GM12874 (cell line): ENCODE measurements at regions not wholly inside any gene's neighbourhood (a gene's known extent, or its start where the extent isn't known, plus 50 kb on each side); places are given as distances from the start of the nearest gene placed in this dataset.

ENCODE experiments used
- CTCF ChIP-seq: IDR thresholded peaks from 2 replicates; pipeline ENCODE4 v1.5.1; 2011; ENCODE audit warnings: low read depth, mild to moderate bottlenecking, control low read depth, low read length, moderate library complexity; ENCODE audit not compliant: insufficient read depth

- no peak for TF ChIP-seq CTCF
Measured at GRCh38 chr2:234326694-234327093, 170.2 kb downstream of the ARL4C start.

GRCh38 chr2:234324116-234324515 is 172.8 kb downstream of the ARL4C start:
- no peak for TF ChIP-seq CTCF

GRCh38 chr2:234322766-234323465 is 174.0 kb downstream of the ARL4C start:
- no peak for TF ChIP-seq CTCF

- no peak for TF ChIP-seq CTCF
Measured at GRCh38 chr2:234320066-234320465, 176.8 kb downstream of the ARL4C start.

- TF ChIP-seq CTCF = no peak
Measured at GRCh38 chr2:234318361-234318760, 178.5 kb downstream of the ARL4C start.

GRCh38 chr2:234313558-234313957 is 183.3 kb downstream of the ARL4C start:
- TF ChIP-seq CTCF = no peak

GRCh38 chr2:234310166-234310565 is 186.7 kb downstream of the ARL4C start:
- TF ChIP-seq CTCF = no peak
